Tongue (tissue), 1 donor: ENCODE measurements at regions not wholly inside any gene's neighbourhood (a gene's known extent, or its start where the extent isn't known, plus 50 kb on each side); places are given as distances from the start of the nearest gene placed in this dataset.
"Not testable (repeated sequence)": the region's sequence is repeated elsewhere in the genome, so short reads cannot be mapped to it uniquely, and the experiment has no call there.

Experiments
- DNase-seq: peaks from one replicate; pipeline ENCODE4 v3.0.0-alpha.2; 2015

DNA sequence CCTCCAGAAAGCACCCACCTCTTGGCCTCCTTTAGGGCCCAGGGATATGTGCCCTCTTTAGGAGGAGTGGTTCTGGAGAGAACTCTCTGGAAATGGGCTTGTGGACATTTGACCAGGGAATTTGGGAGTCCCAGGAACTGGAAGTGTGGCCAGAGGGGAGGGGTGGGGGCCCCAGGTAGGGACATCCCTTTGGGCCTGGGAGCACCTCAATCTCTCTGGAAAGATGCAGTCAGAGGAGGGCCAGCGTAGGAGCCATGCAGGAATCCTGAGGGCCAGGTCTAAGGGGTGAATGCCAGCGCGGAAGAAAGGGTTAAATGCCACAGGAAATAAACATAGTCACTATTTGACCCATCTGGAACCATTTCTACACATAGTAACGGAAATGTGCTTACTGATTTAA is 50.3 kb upstream of the ITGA11 start:
- no peak for DNase-seq

DNA sequence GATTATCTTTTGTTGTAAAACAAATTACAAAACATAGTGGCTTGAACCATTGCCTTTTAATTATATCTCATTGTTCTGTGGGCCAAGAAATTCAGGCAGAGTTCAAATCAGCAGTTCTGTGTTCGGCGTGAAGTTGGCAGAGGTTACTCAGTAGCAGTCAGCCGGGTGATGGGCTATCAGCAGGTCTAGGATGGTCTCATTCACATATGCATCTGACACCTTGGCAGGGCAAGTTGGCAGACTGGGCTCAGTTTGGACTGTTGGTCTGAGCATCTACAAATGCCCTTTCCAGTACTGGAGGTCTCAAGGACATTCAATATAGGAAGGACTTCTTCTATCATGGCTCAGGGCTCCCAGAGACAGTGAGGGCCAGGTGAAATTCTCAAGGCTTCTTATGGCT is 51.2 kb upstream of the ITGA11 start:
- DNase-seq: no peak

DNA sequence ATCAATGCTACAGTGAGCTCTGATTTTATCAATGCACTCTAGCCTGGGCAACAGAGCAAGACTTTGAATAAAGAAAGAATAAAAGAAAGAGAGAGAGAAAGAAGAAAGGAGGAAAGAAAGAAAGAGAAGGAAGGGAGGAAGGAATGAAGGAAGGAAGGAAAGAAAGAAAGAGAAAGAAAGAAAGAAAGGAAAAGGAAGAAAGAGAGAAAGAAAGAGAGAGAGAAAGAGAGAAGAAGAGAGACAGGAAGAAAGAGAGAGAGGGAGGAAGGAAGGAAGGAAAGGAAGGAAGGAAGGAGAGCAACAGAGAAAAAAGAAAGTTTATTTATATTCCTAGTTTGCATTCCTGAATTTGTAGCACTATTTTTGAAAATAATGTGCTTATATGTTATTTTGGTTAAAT is 52.3 kb upstream of the ITGA11 start:
- no peak for DNase-seq

DNA sequence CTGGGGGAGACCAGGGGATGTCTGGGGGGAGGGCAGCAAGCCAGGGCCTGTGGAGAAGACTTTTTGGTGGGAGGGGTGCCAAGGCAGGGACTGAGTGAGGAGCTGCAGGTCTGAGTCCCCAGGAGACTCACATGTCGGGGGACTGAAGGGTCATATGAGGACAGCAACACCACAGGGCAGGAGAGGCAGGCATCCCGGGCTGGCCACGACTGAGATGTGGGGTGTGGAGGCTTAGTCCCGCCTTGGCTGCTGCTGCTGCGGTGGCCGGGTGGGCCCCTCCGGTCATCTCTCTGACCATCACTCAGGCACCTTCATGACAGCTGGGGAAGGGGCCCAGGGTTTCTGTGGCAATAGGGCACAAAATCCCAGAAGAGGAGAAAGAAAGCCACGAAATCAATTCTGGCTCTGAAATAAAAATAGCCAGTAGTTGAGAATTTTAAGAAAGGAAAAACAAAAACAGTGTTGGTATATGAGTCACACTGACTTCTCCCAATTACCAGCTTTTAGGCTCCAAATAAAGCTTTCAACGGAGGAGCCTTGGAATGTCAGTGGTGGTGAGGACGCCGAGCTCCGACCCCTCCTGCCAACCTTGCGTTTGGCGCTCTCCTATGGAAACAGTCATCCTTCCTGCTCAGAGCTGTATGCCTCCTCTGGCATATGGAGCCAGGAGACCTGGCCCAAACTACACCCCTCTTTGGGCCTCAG is 52.9 kb upstream of the ITGA11 start:
- no peak for DNase-seq

DNA sequence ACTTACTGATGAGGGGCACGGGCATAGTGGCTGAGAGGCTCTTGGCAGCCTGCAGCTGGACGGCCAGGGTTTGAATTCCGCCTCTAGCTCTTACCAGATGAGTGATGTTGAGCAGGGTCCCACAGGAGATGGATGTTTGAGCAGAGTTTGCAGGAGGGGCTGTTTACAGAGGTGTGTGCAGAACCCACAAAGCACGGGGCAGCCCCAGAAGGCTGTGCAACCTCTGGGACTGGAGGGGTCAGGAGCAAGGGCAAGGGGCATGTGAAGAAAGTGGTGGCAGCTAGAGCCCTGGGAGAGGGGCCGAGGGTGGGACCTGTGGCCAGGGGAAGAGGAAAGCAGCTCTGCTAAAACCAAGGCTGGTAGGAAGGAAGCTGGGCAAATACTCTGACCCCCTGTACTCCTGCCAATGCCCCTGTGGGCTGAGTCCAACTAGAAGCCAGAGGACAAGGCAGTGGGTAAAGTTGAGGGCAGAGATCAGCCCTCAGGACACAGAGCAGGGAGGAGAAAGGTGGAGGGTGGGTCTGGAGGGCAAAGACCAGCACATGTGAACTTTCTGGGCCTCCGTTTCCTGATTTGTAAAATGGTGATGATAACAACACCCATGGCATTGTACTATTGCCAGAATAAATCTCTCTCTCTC is 53.9 kb upstream of the ITGA11 start:
- no peak for DNase-seq

DNA sequence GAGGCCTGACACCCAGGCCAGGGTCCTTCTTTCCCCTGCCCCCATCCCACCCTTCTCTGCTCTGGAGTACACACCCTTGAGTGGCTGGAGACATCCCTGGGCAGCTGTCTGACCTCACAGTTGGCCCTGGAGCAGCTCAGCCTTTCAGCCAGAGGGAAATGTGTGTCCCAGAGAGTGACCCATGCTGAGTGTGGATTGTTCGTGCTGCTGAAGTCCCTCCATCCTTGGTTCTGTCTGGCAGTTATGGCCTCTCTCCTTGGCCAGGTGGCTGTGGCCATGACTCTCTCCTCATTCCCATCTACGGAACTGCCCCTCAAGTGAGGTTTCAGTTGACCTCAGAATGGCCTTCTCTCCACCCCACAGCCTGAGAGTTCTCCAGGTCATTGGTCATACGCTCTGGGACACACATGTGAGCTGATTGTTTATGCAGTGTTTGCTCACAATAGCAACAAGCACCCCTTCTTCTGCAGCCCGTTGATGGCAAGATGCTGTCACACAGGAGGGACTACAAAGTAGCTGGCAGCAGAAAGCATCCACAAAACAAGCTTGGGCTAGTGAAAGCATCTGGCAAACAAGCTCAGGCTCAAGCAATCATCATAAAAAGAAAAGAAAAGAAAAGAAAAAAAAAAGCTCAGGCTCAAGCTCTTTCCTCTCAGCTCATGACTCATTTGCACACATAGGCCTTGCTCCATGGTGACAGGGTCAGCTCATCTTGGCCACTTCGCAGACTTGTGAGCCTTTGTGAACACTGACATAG is 55.3 kb upstream of the ITGA11 start:
- DNase-seq: no peak

DNA sequence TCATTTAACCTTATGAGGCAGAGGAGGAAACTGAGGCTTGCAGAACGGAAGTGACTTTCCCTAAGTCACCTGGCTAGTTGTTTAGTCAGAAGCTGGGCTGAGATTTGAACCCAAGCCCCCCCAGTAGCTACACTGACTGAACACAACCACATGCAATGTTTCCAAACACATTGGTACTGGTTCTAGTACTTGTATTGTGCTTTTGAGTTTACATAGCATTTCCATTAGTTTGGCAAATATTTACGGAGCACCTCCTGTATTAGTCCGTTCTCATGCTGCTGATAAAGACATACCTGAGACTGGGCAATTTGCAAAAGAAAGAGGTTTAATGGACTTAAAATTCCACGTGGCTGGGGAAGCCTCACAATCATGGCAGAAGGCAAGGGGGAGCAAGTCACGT is 56.3 kb upstream of the ITGA11 start:
- no peak for DNase-seq

DNA sequence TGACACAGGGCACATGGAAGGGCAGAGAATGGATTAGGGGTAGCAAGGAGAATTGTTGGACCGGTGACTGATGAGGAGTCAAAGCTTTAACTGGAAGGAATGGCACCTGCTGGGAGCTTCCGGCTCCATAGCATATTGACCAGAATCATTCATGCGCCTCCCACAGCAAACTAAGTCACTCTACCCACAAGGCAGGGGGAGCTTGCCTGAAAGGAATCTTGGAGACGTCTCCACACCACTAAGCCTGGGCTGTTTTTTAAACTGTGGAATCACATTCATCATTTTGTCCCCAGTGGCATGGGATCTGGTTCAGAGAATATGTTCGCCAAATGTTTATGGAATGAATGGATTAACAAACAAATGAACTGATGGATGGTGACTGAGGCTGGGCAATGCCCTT is 57.0 kb upstream of the ITGA11 start:
- no peak for DNase-seq

DNA sequence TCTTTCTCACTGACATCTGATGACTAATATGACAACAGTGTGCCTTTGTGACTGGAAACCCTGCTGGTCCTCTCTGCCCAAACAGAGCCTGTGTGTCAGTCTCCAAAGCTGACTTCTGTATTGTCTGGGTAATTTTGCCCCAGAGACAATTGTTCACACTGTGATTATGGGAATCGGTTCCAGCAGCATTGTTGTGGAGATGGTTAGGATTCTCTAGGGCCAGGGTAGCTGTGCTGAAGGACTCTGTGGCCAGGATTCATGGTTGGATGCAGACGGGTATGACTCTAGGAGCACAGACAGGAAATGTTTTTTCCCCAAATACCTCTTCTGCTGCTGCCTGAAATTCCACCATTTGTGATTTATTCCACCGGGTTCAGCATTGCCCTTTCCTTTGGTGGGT is 57.5 kb upstream of the ITGA11 start:
- no peak for DNase-seq

DNA sequence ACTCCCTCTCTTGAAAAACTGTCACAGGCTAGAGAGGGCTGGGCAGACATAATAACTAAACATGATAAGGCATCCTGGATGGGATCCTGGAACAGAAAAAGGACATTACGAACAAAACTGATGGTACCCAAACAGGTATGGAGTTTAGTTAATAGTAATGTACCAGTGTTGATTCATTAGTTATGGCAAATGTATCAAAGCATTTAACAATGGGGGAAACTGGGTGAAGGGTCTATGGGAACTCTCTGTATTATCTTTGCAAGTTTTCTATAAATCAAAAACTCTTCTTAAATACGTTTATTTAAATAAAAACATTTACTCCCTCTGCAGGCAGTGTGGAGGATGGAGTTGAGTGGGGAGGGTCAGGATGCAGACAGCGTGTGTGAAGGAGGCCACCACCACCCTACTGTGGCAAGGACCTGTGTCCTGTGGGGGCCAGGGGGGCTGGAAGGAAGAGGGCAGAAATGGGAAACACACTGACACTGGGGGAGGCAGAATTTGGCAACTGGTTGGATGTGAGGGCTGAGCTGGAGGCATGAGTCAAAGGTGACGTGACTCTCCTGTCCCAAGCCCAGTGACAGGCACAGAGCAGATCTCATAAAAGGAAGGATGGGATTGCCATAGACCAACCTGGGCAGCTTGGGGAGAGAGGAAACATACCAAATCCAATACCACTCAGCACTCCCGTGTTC is 59.6 kb upstream of the ITGA11 start:
- no peak for DNase-seq

DNA sequence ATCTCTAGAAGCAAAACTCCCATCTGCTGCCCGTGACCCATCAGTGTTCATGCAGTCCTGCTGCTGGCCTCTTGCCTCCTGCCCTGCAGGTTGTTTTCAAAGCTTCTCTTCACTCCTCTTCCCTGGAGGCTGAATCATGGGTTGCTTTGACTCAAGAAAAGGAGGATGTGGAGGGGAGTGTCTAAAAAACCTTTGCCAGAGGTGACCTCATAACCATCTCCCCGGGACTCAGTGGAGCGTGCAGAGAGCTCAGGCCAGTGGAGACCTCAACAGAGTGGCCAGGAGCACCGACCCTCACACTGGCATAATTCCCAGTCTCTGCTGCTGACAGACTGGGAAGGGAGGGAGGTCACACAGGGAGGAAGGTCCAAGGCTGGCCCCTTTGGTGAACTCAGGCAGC is 60.9 kb upstream of the ITGA11 start:
- no peak for DNase-seq

DNA sequence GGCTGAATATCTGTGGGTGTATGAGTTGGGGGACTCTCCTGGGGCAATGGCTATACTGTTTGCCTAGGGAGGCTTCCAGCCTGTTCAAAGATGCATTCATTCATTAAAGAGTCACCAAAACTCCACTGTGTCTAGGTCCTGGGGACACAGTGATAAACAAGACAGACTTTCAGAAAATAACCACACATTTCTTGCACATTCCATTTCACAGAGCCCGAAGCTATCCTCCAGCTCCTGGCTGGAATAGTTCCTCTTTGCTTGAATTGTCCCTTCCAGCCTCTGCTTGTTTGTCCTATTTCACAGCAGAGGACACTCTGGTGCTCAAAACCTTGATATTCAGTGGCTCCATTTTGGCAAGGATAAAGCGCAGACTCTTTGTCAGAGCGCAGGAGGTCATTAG is 61.7 kb upstream of the ITGA11 start:
- no peak for DNase-seq

DNA sequence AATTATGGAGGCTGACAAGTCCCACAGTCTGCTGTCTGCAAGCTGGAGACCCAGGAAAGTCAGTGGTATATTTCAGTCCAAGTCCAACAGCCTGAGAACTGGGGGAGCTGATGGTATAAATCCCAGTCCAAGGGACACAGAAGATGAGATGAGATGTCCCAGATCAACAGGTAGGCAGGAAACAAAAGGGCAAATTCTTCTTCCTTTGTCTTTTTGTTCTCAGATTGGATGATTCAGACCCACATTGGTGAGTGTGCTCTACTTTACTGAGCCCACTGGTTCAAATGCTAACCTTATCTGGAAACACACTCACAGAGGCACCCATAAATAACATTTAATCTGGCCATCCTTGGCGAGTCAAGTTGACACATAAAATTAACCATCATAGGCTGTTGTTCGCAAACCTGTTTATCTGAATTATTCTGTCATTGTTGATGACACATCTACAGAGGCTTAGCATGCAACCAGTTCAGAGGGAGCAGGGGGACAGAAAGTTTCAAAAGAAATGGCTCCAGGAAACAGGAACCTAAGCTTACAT is 62.7 kb upstream of the ITGA11 start:
- DNase-seq: no peak

DNA sequence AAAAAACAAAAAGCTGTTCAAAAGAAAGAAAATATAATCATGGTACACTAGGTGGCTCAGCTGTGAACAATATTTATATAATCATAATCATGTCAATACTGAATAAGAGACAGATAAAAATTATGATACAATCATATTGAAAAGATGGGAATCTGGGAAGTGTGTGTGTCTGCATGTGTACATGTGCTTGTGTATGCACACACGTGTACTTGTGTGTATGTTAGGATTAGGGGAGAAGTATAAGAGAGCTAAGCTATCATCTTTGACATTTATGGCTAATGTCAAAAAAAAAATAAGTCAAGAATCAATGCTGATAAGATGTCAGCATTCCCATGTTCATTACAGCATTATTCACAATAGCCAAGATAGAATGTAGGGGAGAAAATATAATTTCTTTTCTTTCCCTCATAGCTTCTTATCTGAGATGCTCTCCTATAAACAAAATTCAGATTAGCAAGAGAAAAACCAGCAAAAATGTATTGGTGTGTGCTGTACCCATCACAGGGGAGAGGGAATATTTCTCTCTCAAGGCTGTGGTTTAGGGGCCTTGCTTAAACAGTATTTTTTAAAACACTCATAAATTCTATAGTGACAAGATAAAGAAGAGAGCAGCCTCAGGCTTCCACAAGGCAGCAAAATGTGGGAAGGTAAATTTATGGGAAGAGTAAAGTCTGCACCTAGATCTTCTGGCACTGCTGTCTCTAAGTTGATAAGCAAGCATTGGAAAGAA is 63.4 kb upstream of the ITGA11 start:
- no peak for DNase-seq

DNA sequence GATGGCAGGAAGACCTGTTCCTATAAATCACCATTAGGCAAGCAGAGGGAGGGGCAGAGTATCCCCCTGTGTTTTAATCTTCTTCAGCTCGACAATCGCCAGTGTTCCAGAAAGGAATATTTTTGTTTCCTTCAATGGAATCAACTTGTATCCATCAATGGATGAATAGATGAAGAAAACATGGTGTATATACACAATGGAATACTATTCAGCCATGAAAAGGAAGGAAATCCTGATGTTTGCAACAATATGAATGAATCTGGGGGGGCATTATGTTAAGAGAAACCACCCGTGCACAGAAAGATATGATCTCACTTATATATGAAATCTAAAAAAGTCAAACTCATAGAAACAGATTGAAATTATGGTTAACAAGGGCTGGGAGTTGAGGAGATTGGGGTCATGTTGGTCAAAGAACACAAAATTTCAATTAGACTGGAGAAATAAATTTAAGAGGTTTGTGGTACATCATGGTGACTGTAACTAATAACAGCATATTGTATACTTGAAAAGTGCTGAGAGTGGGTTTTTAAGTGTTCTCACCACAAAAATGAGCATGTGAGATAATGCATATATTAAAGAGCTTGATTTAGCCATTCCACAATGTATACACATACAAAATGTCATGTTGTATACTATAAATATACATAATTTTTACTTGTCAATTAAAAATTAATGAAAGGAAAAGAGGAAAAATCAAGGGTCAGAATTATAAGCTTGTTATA is 64.2 kb upstream of the ITGA11 start:
- no peak for DNase-seq

DNA sequence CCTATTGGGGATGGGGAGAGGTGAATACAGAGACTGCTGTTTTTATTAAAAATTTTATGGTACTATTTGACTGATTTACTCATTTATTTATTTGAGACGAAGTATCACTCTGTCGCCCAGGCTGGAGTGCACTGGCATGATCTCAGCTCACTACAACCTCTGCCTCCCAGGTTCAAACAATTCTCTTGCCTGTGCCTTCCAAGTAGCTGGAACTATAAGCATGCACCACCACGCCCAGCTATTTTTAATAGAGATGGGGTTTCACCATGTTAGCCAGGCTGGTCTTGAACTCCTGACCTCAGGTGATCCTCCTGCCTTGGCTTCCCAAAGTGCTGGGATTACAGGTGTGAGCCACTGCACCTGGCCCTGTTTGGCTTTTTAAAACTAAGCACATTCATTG is 64.8 kb upstream of the ITGA11 start:
- not testable (repeated sequence) for DNase-seq

DNA sequence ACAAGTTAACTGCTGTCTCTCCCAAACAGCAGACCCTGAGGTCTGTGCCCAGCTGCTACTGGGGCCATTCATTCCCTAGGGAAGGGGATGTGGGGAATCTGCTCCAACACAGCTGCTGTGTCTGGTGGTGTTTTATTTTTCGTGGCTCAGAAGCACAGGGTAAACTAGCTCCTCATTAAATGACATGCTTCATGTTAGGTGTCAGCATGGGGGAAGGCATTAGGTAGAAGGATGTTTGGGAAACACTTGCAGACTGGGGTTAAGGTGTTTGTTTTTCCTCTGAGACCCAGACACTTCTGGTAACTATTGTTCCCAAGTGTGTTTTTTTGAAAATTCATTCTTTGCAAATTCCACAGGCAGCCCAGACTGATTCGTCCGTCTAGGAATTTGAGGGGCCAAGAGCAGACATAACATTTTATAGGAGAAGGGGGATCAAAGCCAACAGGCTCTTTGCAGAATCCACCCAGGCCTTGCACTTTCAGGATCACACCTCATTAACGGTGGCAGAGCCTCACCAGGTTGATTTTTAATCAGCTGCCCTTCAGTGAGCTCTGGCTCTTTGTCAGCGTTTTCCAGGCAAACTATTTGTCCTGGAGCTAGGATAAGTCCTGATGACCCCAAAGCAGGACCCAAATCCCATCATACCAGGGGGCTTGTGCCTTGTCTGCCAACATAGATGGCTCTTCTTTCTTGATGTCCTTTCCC is 65.4 kb upstream of the ITGA11 start:
- no peak for DNase-seq

DNA sequence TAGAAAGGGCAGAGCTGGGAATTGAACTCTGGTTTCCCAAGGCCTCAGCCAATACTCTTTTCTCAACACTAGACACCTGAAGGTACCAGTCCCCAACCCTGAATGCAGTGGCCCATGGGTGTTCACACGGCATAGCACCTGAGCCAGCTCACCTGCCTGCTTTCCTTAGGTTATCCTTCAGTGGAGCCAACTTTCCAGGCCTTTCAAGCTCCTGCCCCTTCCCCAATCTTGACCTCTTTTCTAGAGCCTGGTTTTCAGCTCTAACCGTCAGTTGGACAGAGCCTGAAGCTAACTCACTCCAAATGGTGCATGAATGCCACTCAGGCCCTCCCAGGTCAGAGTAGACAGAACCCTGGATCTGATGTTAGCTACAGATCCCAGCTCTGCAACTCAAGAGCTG is 66.1 kb upstream of the ITGA11 start:
- no peak for DNase-seq

DNA sequence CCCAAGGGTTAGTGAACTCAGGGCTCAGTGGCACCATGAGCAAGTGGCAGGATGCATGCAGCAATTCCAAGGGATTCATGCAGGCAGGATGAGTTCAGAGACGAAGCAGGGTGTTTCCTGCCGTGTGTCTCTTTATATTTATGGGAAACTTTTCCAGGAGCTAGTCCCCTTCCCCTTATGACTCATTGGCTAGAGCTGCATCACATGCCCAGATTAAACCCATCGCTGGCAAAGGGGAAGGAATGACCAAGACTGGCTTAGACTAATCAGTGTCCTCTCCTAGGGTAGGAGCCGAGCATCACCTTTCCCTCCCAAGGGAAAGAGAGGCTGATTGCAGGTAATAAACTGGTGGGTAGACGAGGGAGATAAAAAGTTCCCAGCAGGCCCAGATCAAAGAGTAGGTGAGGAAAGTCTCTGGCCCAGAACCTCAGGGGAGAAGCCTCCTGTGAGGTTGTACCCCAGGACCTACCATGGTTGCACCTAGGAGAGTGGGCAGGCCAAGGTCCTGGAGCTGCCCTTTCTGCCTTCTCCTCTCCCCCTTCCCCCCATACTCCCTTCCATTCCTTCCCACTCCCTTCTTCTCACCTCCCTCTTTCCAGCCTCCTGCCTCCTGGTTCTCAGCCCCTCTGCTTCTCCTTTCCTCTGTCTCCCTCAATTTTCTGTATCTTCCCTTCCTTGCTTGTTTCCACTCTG is 67.8 kb upstream of the ITGA11 start:
- DNase-seq: no peak
